Brain microvascular endothelial cell (primary cell): ENCODE measurements at regions not wholly inside any gene's neighbourhood (a gene's known extent, or its start where the extent isn't known, plus 50 kb on each side); places are given as distances from the start of the nearest gene placed in this dataset.

ENCODE experiments used
- DNase-seq: peaks from one replicate; pipeline ENCODE4 v3.0.0-alpha.2; 2020
- H3K27ac ChIP-seq: fragments of 250-450 bp; sonication (Bioruptor Pico); 2 replicates; pipeline ENCODE4 v1.5.1; 2020; ENCODE audit warnings: mild to moderate bottlenecking, moderate library complexity
- H3K27me3 ChIP-seq: fragments of 250-450 bp; sonication (Bioruptor Pico); replicated peaks from 2 replicates; pipeline ENCODE4 v1.5.1; 2020; ENCODE audit warnings: mild to moderate bottlenecking
- H3K36me3 ChIP-seq: fragments of 250-450 bp; sonication (Bioruptor Pico); replicated peaks from 2 replicates; pipeline ENCODE4 v1.5.1; 2020; ENCODE audit warnings: mild to moderate bottlenecking
- H3K4me3 ChIP-seq: 2 replicates; pipeline ENCODE4 v1.5.1; 2011; ENCODE audit warnings: low read depth, mild to moderate bottlenecking, control low read depth, low read length, moderate library complexity
- CTCF ChIP-seq: IDR thresholded peaks from 2 replicates; pipeline ENCODE4 v1.5.1; 2011; ENCODE audit warnings: low read depth, mild to moderate bottlenecking, moderate library complexity, low read length, control low read depth, inconsistent platforms; ENCODE audit errors: missing control alignments
- in situ Hi-C: cut with HindIII; loops from 2 replicates; pipeline ENCODE4 v1.10.0; 2017; ENCODE audit warnings: low sequenced_read_pairs, low pct_ligation_motif_present

- in situ Hi-C loops: no loop called here
- Histone ChIP-seq H3K27ac (no peak overlapping the region), H3K27me3 (no peaks in the 10 kb centered on the region), H3K36me3 (no peaks in the 10 kb centered on the region), H3K4me3 (no peak overlapping the region)
- no peak for TF ChIP-seq CTCF
- no peak for DNase-seq
These were observed 366.5 kb downstream of the FOXA2 start for GRCh38 chr20:22217712-22218352.

GRCh38 chr20:22216984-22217383, 367.4 kb downstream of the FOXA2 start:
- TF ChIP-seq CTCF: no peak
- H3K27me3 ChIP-seq: no peaks in the 10 kb centered on the region
- H3K4me3 ChIP-seq: no peak overlapping the region
- in situ Hi-C loops: no loop called here
- no peaks in the 10 kb centered on the region for H3K36me3 ChIP-seq
- DNase-seq: no peak
- no peak overlapping the region for H3K27ac ChIP-seq

GRCh38 chr20:22214296-22214695, 370.1 kb downstream of the FOXA2 start:
- Histone ChIP-seq H3K4me3 (no peak overlapping the region), H3K27me3 (no peaks in the 10 kb centered on the region), H3K27ac (no peak overlapping the region), H3K36me3 (no peaks in the 10 kb centered on the region)
- DNase-seq: no peak
- no peak for TF ChIP-seq CTCF
- in situ Hi-C loops: no loop called here

- H3K4me3 ChIP-seq: no peak overlapping the region
- no peaks in the 10 kb centered on the region for H3K27me3 ChIP-seq
- H3K36me3 ChIP-seq: no peaks in the 10 kb centered on the region
- H3K27ac ChIP-seq: no peak overlapping the region
- DNase-seq: no peak
- in situ Hi-C loops: no loop called here
- TF ChIP-seq CTCF: no peak
These were observed 371.1 kb downstream of the FOXA2 start for GRCh38 chr20:22213271-22213670.

- Histone ChIP-seq H3K4me3 (no peak overlapping the region), H3K36me3 (no peaks in the 10 kb centered on the region), H3K27me3 (no peaks in the 10 kb centered on the region), H3K27ac (no peak overlapping the region)
- DNase-seq: no peak
- in situ Hi-C loops: no loop called here
- no peak for TF ChIP-seq CTCF
These were observed 377.1 kb downstream of the FOXA2 start for GRCh38 chr20:22207280-22207679.

- no peak for DNase-seq
- no peaks in the 10 kb centered on the region for H3K27me3 ChIP-seq
- no peak overlapping the region for H3K27ac ChIP-seq
- in situ Hi-C loops: no loop called here
- H3K36me3 ChIP-seq: no peaks in the 10 kb centered on the region
- no peak overlapping the region for H3K4me3 ChIP-seq
- TF ChIP-seq CTCF: no peak
These were observed 379.6 kb downstream of the FOXA2 start for GRCh38 chr20:22204801-22205200.
